ENCODE measurements at regions not wholly inside any gene's neighbourhood (a gene's known extent, or its start where the extent isn't known, plus 50 kb on each side); places are given as distances from the start of the nearest gene placed in this dataset.
"Not testable (repeated sequence)": the region's sequence is repeated elsewhere in the genome, so short reads cannot be mapped to it uniquely, and the experiment has no call there.

GRCh38 chr21:13986996-13987958 lies 223.5 kb downstream of the LIPI start:
- not testable (repeated sequence) for DNase-seq (ENCODE audit: extremely low read depth, insufficient read length); H3K4me3 ChIP-seq (replicated peaks; ENCODE audit: low read depth, low read length); H3K27me3 ChIP-seq (replicated peaks; ENCODE audit: control insufficient read depth, insufficient read depth, low read length); H3K36me3 ChIP-seq (ENCODE audit: control insufficient read depth, insufficient read depth, low read length)

- H3K36me3 ChIP-seq (ENCODE audit: control insufficient read depth, insufficient read depth, low read length); H3K27me3 ChIP-seq (replicated peaks; ENCODE audit: control insufficient read depth, insufficient read depth, low read length); DNase-seq (ENCODE audit: extremely low read depth, insufficient read length); H3K4me3 ChIP-seq (replicated peaks; ENCODE audit: low read depth, low read length): not testable (repeated sequence)
Measured at GRCh38 chr21:13985865-13986863, 224.6 kb downstream of the LIPI start.

- not testable (repeated sequence) for DNase-seq (ENCODE audit: extremely low read depth, insufficient read length); H3K27me3 ChIP-seq (replicated peaks; ENCODE audit: control insufficient read depth, insufficient read depth, low read length); H3K36me3 ChIP-seq (ENCODE audit: control insufficient read depth, insufficient read depth, low read length); H3K4me3 ChIP-seq (replicated peaks; ENCODE audit: low read depth, low read length)
Measured at GRCh38 chr21:13985137-13985864, 225.5 kb downstream of the LIPI start.

- H3K36me3 ChIP-seq (ENCODE audit: control insufficient read depth, insufficient read depth, low read length); H3K27me3 ChIP-seq (replicated peaks; ENCODE audit: control insufficient read depth, insufficient read depth, low read length); DNase-seq (ENCODE audit: extremely low read depth, insufficient read length); H3K4me3 ChIP-seq (replicated peaks; ENCODE audit: low read depth, low read length): not testable (repeated sequence)
Measured at GRCh38 chr21:13984728-13985127, 226.0 kb downstream of the LIPI start.

- DNase-seq (ENCODE audit: extremely low read depth, insufficient read length); H3K4me3 ChIP-seq (replicated peaks; ENCODE audit: low read depth, low read length): not testable (repeated sequence)
Measured at GRCh38 chr21:13981176-13982087, 229.3 kb downstream of the LIPI start.

GRCh38 chr21:13980115-13980662 lies 230.6 kb downstream of the LIPI start:
- not testable (repeated sequence) for H3K4me3 ChIP-seq (replicated peaks; ENCODE audit: low read depth, low read length); H3K27me3 ChIP-seq (replicated peaks; ENCODE audit: control insufficient read depth, insufficient read depth, low read length); H3K36me3 ChIP-seq (ENCODE audit: control insufficient read depth, insufficient read depth, low read length)
- peak; percentile 23 for TF ChIP-seq CTCF (IDR thresholded peaks at IDR 0.05; ENCODE audit: insufficient read depth, low read length, poor library complexity, severe bottlenecking)
- peak; percentile 33 for DNase-seq (ENCODE audit: extremely low read depth, insufficient read length)

More at GRCh38 chr21:13981176-13982087, 229.3 kb downstream of the LIPI start:
- not testable (repeated sequence) for H3K27me3 ChIP-seq (replicated peaks; ENCODE audit: control insufficient read depth, insufficient read depth, low read length); H3K36me3 ChIP-seq (ENCODE audit: control insufficient read depth, insufficient read depth, low read length)

GRCh38 chr21:13979608-13980007 lies 231.1 kb downstream of the LIPI start:
- not testable (repeated sequence) for H3K27me3 ChIP-seq (replicated peaks; ENCODE audit: control insufficient read depth, insufficient read depth, low read length); H3K36me3 ChIP-seq (ENCODE audit: control insufficient read depth, insufficient read depth, low read length); DNase-seq (ENCODE audit: extremely low read depth, insufficient read length); H3K4me3 ChIP-seq (replicated peaks; ENCODE audit: low read depth, low read length)

- H3K27me3 ChIP-seq (replicated peaks; ENCODE audit: control insufficient read depth, insufficient read depth, low read length); H3K36me3 ChIP-seq (ENCODE audit: control insufficient read depth, insufficient read depth, low read length); DNase-seq (ENCODE audit: extremely low read depth, insufficient read length); H3K4me3 ChIP-seq (replicated peaks; ENCODE audit: low read depth, low read length): not testable (repeated sequence)
Measured at GRCh38 chr21:13974582-13974981, 236.2 kb downstream of the LIPI start.

GRCh38 chr21:13969853-13970252 lies 240.9 kb downstream of the LIPI start:
- not testable (repeated sequence) for H3K4me3 ChIP-seq (replicated peaks; ENCODE audit: low read depth, low read length); DNase-seq (ENCODE audit: extremely low read depth, insufficient read length); H3K27me3 ChIP-seq (replicated peaks; ENCODE audit: control insufficient read depth, insufficient read depth, low read length); H3K36me3 ChIP-seq (ENCODE audit: control insufficient read depth, insufficient read depth, low read length)

GRCh38 chr21:13969002-13969401 lies 241.8 kb downstream of the LIPI start:
- DNase-seq (ENCODE audit: extremely low read depth, insufficient read length); H3K36me3 ChIP-seq (ENCODE audit: control insufficient read depth, insufficient read depth, low read length); H3K4me3 ChIP-seq (replicated peaks; ENCODE audit: low read depth, low read length); H3K27me3 ChIP-seq (replicated peaks; ENCODE audit: control insufficient read depth, insufficient read depth, low read length): not testable (repeated sequence)

- not testable (repeated sequence) for DNase-seq (ENCODE audit: extremely low read depth, insufficient read length); H3K36me3 ChIP-seq (ENCODE audit: control insufficient read depth, insufficient read depth, low read length); H3K4me3 ChIP-seq (replicated peaks; ENCODE audit: low read depth, low read length); H3K27me3 ChIP-seq (replicated peaks; ENCODE audit: control insufficient read depth, insufficient read depth, low read length)
Measured at GRCh38 chr21:13963259-13963658, 247.5 kb downstream of the LIPI start.

All from GM06990 (cell line).